ENCODE measurements at regions not wholly inside any gene's neighbourhood (a gene's known extent, or its start where the extent isn't known, plus 50 kb on each side); places are given as distances from the start of the nearest gene placed in this dataset.

GRCh38 chr20:11692567-11692966 lies 225.1 kb upstream of the BTBD3 start:
- Histone ChIP-seq H3K4me1 (peaks cover 0 to 2% (median 0%) of the 10 kb centered on the region in 4 donors), H3K27ac (no peak overlapping the region), H3K9me3 (no peaks in the 10 kb centered on the region), H3K27me3 (no peaks in the 10 kb centered on the region), H3K4me3 (no peak overlapping the region), H3K36me3 (no peaks in the 10 kb centered on the region)
- TF ChIP-seq POLR2A (IDR thresholded peaks at IDR 0.05) = no peak
- TF ChIP-seq, protein P1, sequence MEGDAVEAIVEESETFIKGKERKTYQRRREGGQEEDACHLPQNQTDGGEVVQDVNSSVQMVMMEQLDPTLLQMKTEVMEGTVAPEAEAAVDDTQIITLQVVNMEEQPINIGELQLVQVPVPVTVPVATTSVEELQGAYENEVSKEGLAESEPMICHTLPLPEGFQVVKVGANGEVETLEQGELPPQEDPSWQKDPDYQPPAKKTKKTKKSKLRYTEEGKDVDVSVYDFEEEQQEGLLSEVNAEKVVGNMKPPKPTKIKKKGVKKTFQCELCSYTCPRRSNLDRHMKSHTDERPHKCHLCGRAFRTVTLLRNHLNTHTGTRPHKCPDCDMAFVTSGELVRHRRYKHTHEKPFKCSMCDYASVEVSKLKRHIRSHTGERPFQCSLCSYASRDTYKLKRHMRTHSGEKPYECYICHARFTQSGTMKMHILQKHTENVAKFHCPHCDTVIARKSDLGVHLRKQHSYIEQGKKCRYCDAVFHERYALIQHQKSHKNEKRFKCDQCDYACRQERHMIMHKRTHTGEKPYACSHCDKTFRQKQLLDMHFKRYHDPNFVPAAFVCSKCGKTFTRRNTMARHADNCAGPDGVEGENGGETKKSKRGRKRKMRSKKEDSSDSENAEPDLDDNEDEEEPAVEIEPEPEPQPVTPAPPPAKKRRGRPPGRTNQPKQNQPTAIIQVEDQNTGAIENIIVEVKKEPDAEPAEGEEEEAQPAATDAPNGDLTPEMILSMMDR (IDR thresholded peaks at IDR 0.05) = no peak
- DNase-seq = no peak

GRCh38 chr20:11694467-11694866 lies 223.2 kb upstream of the BTBD3 start:
- H3K27ac ChIP-seq = no peak overlapping the region
- H3K9me3 ChIP-seq = no peaks in the 10 kb centered on the region
- no peaks in the 10 kb centered on the region for H3K27me3 ChIP-seq
- H3K4me1 ChIP-seq = no peaks in the 10 kb centered on the region
- no peaks in the 10 kb centered on the region for H3K36me3 ChIP-seq
- TF ChIP-seq, protein P1 (IDR thresholded peaks at IDR 0.05) = no peak
- TF ChIP-seq POLR2A (IDR thresholded peaks at IDR 0.05) = no peak
- no peak for DNase-seq
- no peak overlapping the region for H3K4me3 ChIP-seq

DNA sequence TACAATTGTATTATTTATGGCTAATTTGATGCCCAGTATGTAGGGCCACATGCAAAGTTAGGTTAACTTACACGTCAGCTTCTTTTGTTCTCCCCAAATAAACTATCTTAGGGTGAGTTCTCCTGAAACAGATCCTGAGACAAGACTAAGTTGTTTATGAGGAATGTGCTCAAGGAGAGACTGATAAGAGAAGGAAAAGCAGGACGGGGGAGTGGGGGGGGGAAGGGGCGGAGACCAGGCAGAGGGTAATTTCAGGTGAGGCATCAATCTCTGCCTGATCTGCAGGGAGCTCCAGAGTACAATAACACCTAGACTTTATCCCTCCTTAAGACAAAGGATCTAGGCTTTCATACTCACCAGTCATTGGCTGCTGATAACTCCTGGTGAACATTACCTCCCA lies 220.6 kb upstream of the BTBD3 start:
- Histone ChIP-seq H3K9me3 (no peaks in the 10 kb centered on the region), H3K4me3 (no peak overlapping the region), H3K4me1 (no peaks in the 10 kb centered on the region), H3K36me3 (no peaks in the 10 kb centered on the region), H3K27me3 (no peaks in the 10 kb centered on the region), H3K27ac (no peak overlapping the region)
- DNase-seq = no peak
- TF ChIP-seq POLR2A (IDR thresholded peaks at IDR 0.05) = no peak
- TF ChIP-seq, protein P1 (IDR thresholded peaks at IDR 0.05) = no peak

GRCh38 chr20:11697646-11698045 lies 220.0 kb upstream of the BTBD3 start:
- DNase-seq = no peak
- H3K4me1 ChIP-seq = no peaks in the 10 kb centered on the region
- TF ChIP-seq POLR2A (IDR thresholded peaks at IDR 0.05) = no peak
- TF ChIP-seq, protein P1 (IDR thresholded peaks at IDR 0.05) = no peak
- H3K4me3 ChIP-seq = no peak overlapping the region
- no peak overlapping the region for H3K27ac ChIP-seq
- H3K9me3 ChIP-seq = no peaks in the 10 kb centered on the region
- no peaks in the 10 kb centered on the region for H3K27me3 ChIP-seq
- no peaks in the 10 kb centered on the region for H3K36me3 ChIP-seq

DNA sequence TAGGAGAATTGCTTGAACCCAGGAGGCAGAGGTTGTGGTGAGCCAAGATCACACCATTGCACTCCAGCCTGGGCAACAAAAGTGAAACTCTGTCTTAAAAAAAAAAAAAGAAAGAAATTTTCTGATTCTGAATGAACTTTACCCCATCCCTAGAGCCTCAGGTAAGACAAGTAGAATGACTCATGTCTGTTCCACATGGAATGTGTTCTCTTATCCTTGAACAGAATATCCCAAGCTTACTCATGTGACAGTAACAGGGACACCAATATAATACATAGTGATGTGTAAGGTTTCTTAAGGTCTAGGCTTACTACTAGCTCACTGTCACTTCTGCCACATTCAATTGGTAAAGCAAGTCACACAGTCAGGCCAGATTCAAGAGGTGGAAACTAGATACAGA lies 219.6 kb upstream of the BTBD3 start:
- Histone ChIP-seq H3K9me3 (no peaks in the 10 kb centered on the region), H3K4me1 (no peaks in the 10 kb centered on the region), H3K27me3 (no peaks in the 10 kb centered on the region), H3K27ac (no peak overlapping the region), H3K36me3 (no peaks in the 10 kb centered on the region), H3K4me3 (no peak overlapping the region)
- no peak for DNase-seq
- TF ChIP-seq POLR2A (IDR thresholded peaks at IDR 0.05) = no peak
- TF ChIP-seq, protein P1 (IDR thresholded peaks at IDR 0.05) = no peak

DNA sequence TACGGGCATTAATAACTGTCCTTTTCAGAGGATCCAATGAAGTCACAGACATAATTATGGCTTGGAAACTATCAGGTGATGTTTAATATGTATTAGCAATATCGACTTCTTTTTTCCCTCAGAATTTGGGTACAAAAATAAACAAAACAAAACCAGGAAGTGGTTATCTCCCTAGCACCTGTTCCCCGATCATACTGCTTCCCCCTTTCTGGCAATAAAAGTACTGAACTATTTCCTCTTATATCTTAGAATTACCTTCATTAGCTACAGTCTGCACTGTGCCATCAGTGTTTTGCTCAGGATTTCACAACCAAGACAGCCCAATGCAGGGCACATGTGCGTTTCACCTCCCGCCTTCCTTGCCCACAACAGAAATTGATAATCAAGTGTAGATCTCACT lies 216.9 kb upstream of the BTBD3 start:
- no peaks in the 10 kb centered on the region for H3K36me3 ChIP-seq
- H3K9me3 ChIP-seq = no peaks in the 10 kb centered on the region
- no peaks in the 10 kb centered on the region for H3K4me1 ChIP-seq
- TF ChIP-seq, protein P1 (IDR thresholded peaks at IDR 0.05) = no peak
- no peak for TF ChIP-seq POLR2A (IDR thresholded peaks at IDR 0.05)
- no peak for DNase-seq
- no peaks in the 10 kb centered on the region for H3K27me3 ChIP-seq
- no peak overlapping the region for H3K27ac ChIP-seq
- no peak overlapping the region for H3K4me3 ChIP-seq

Data from Peyer's patch (tissue), 4 donors.